A549 (cell line): ENCODE measurements at regions not wholly inside any gene's neighbourhood (a gene's known extent, or its start where the extent isn't known, plus 50 kb on each side); places are given as distances from the start of the nearest gene placed in this dataset.

Source experiments
- HDAC2 ChIP-seq: fragments of 200-600 bp; sonication (generic); IDR thresholded peaks from 2 replicates; pipeline ENCODE4 v1.6.1; 2016
- KDM1A ChIP-seq: fragments of 200-600 bp; sonication (generic); IDR thresholded peaks from 2 replicates; pipeline ENCODE4 v1.6.1; 2016; ENCODE audit warnings: low read depth, mild to moderate bottlenecking
- MAFK ChIP-seq: fragments of 450-650 bp; IDR thresholded peaks from 2 replicates; pipeline ENCODE4 v1.6.1; 2014; ENCODE audit not compliant: partially characterized antibody
- MYC ChIP-seq: IDR thresholded peaks from 2 replicates; pipeline ENCODE4 v1.6.1; 2012; ENCODE audit warnings: mild to moderate bottlenecking, inconsistent platforms, low read length, improper control_type of control experiment, borderline replicate concordance
- POLR2A ChIP-seq: IDR thresholded peaks from 2 replicates; pipeline ENCODE4 v1.6.1; 2012; ENCODE audit warnings: mild to moderate bottlenecking, low read length
- RCOR1 ChIP-seq: fragments of 150-350 bp; IDR thresholded peaks from 2 replicates; pipeline ENCODE4 v1.6.1; 2014; ENCODE audit warnings: antibody characterized with exemption, low read length, low read depth
- RNF2 ChIP-seq: fragments of 200-600 bp; sonication (generic); IDR thresholded peaks from 2 replicates; pipeline ENCODE4 v1.6.1; 2016; ENCODE audit warnings: low read depth, mild to moderate bottlenecking, antibody characterized with exemption, moderate library complexity, borderline replicate concordance
- SMC3 ChIP-seq: fragments of >200 bp; sonication (Bioruptor Twin); formaldehyde crosslinking; IDR thresholded peaks from 3 replicates; pipeline ENCODE4 v1.6.1; 2018; ENCODE audit warnings: inconsistent platforms
- TP53 ChIP-seq: fragments of 250-450 bp; sonication (Bioruptor Pico); IDR thresholded peaks from 2 replicates; pipeline ENCODE4 v1.5.0; 2021; ENCODE audit warnings: mild to moderate bottlenecking, moderate library complexity
- ZFP36 ChIP-seq: fragments of 450-650 bp; IDR thresholded peaks from 2 replicates; pipeline ENCODE4 v1.6.1; 2014; ENCODE audit warnings: borderline replicate concordance; ENCODE audit not compliant: partially characterized antibody
- ZNF302 ChIP-seq: fragments of 250-450 bp; sonication (Bioruptor Pico); IDR thresholded peaks from 2 replicates; pipeline ENCODE4 v1.9.0; 2021; ENCODE audit warnings: inconsistent platforms, mild to moderate bottlenecking, moderate library complexity
- TF ChIP-seq, protein P1 (sequence below): fragments of >200 bp; sonication (Bioruptor Twin); formaldehyde crosslinking; IDR thresholded peaks from 3 replicates; pipeline ENCODE4 v1.5.1; 2016
- TF ChIP-seq, protein P2 (sequence below): fragments of 250-450 bp; sonication (Bioruptor Pico); IDR thresholded peaks from 2 replicates; pipeline ENCODE4 v1.5.0; 2021; ENCODE audit warnings: mild to moderate bottlenecking, moderate library complexity, borderline replicate concordance
- TF ChIP-seq, protein P3 (sequence below): IDR thresholded peaks from 2 replicates; pipeline ENCODE4 v1.6.1; 2012

- no peak for TF ChIP-seq MYC
- TF ChIP-seq TP53 (CRISPR knock-in tag) = no peak
- TF ChIP-seq MAFK = no peak
- no peak for TF ChIP-seq HDAC2
- no peak for TF ChIP-seq ZFP36
- no peak for TF ChIP-seq RNF2
- TF ChIP-seq, protein P1, sequence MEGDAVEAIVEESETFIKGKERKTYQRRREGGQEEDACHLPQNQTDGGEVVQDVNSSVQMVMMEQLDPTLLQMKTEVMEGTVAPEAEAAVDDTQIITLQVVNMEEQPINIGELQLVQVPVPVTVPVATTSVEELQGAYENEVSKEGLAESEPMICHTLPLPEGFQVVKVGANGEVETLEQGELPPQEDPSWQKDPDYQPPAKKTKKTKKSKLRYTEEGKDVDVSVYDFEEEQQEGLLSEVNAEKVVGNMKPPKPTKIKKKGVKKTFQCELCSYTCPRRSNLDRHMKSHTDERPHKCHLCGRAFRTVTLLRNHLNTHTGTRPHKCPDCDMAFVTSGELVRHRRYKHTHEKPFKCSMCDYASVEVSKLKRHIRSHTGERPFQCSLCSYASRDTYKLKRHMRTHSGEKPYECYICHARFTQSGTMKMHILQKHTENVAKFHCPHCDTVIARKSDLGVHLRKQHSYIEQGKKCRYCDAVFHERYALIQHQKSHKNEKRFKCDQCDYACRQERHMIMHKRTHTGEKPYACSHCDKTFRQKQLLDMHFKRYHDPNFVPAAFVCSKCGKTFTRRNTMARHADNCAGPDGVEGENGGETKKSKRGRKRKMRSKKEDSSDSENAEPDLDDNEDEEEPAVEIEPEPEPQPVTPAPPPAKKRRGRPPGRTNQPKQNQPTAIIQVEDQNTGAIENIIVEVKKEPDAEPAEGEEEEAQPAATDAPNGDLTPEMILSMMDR = no peak
- TF ChIP-seq KDM1A = no peak
- TF ChIP-seq RCOR1 = no peak
- TF ChIP-seq POLR2A = no peak
- TF ChIP-seq, protein P2, sequence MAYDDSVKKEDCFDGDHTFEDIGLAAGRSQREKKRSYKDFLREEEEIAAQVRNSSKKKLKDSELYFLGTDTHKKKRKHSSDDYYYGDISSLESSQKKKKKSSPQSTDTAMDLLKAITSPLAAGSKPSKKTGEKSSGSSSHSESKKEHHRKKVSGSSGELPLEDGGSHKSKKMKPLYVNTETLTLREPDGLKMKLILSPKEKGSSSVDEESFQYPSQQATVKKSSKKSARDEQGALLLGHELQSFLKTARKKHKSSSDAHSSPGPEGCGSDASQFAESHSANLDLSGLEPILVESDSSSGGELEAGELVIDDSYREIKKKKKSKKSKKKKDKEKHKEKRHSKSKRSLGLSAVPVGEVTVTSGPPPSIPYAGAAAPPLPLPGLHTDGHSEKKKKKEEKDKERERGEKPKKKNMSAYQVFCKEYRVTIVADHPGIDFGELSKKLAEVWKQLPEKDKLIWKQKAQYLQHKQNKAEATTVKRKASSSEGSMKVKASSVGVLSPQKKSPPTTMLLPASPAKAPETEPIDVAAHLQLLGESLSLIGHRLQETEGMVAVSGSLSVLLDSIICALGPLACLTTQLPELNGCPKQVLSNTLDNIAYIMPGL (CRISPR knock-in tag) = no peak
- no peak for TF ChIP-seq ZNF302 (CRISPR knock-in tag)
- TF ChIP-seq, protein P3, sequence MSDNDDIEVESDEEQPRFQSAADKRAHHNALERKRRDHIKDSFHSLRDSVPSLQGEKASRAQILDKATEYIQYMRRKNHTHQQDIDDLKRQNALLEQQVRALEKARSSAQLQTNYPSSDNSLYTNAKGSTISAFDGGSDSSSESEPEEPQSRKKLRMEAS = no peak
- no peak for TF ChIP-seq SMC3
Observed at GRCh38 chr6:111959766-111960165, 86.5 kb upstream of the FYN start.
